A549 (cell line): ENCODE measurements at regions not wholly inside any gene's neighbourhood (a gene's known extent, or its start where the extent isn't known, plus 50 kb on each side); places are given as distances from the start of the nearest gene placed in this dataset.

Experiments
- BCL3 ChIP-seq: fragments of >200 bp; sonication (Bioruptor Twin); formaldehyde crosslinking; IDR thresholded peaks from 3 replicates; pipeline ENCODE4 v1.6.1; 2016
- CEBPB ChIP-seq, 2 experiments: fragments of >200 bp in 1 of 2; sonication (Bioruptor Twin) in 1 of 2; formaldehyde crosslinking in 1 of 2; IDR thresholded peaks; 2 replicates each; pipeline ENCODE4 v1.6.1; 2012 to 2016
- CTCF ChIP-seq: fragments of >200 bp; sonication (Bioruptor Twin); formaldehyde crosslinking; IDR thresholded peaks from 3 replicates; pipeline ENCODE4 v1.5.1; 2016
- FOSL2 ChIP-seq, 2 experiments: fragments of 450-650 bp in 1 of 2; fragments of >200 bp in 1 of 2; sonication (Bioruptor Twin) in 1 of 2; formaldehyde crosslinking; IDR thresholded peaks; 2 replicates each; pipeline versions ENCODE4 v1.5.0 to v1.6.1; 2016 to 2020; ENCODE audit warnings: mild to moderate bottlenecking in 1 of 2, moderate library complexity in 1 of 2
- JUN ChIP-seq, 2 experiments: fragments of >200 bp; sonication (Bioruptor Twin); formaldehyde crosslinking; IDR thresholded peaks; 2 replicates in 1 of 2; 3 replicates in 1 of 2; pipeline ENCODE4 v1.6.1; 2016 to 2017
- KDM1A ChIP-seq: fragments of 200-600 bp; sonication (generic); IDR thresholded peaks from 2 replicates; pipeline ENCODE4 v1.6.1; 2016; ENCODE audit warnings: low read depth, mild to moderate bottlenecking
- NR3C1 ChIP-seq: fragments of >200 bp; sonication (Bioruptor Twin); formaldehyde crosslinking; IDR thresholded peaks from 3 replicates; pipeline ENCODE4 v1.6.1; 2017
- POLR2A ChIP-seq: IDR thresholded peaks from 2 replicates; pipeline ENCODE4 v1.6.1; 2012; ENCODE audit warnings: mild to moderate bottlenecking, low read length
- RAD21 ChIP-seq, 2 experiments: fragments of >200 bp in 1 of 2; sonication (Bioruptor Twin) in 1 of 2; formaldehyde crosslinking in 1 of 2; IDR thresholded peaks in 1 of 2; conservative IDR thresholded peaks in 1 of 2; 2 replicates in 1 of 2; 3 replicates in 1 of 2; pipeline ENCODE4 v1.6.1; 2012 to 2018; ENCODE audit warnings: inconsistent platforms in 1 of 2
- RCOR1 ChIP-seq: fragments of 150-350 bp; IDR thresholded peaks from 2 replicates; pipeline ENCODE4 v1.6.1; 2014; ENCODE audit warnings: antibody characterized with exemption, low read length, low read depth
- SMC3 ChIP-seq: fragments of >200 bp; sonication (Bioruptor Twin); formaldehyde crosslinking; IDR thresholded peaks from 3 replicates; pipeline ENCODE4 v1.6.1; 2018; ENCODE audit warnings: inconsistent platforms
- ZSCAN20 ChIP-seq: fragments of 250-450 bp; sonication (Bioruptor Pico); IDR thresholded peaks from 2 replicates; pipeline ENCODE4 v1.8.0; 2022; ENCODE audit warnings: mild to moderate bottlenecking, moderate library complexity

- no peak for TF ChIP-seq CTCF
- no peak for TF ChIP-seq POLR2A
- no peak for TF ChIP-seq JUN (IDR thresholded peaks at IDR 0.05)
- no peak for TF ChIP-seq RCOR1
- no peak for TF ChIP-seq FOSL2 (IDR thresholded peaks at IDR 0.05)
- no peak for TF ChIP-seq FOSL2 (CRISPR knock-in tag; IDR thresholded peaks at IDR 0.05)
- no peak for TF ChIP-seq NR3C1
- TF ChIP-seq KDM1A: no peak
- no peak for TF ChIP-seq ZSCAN20 (CRISPR knock-in tag)
- TF ChIP-seq RAD21 (conservative IDR thresholded peaks at IDR 0.05 in 1 of 2, IDR thresholded peaks at IDR 0.05 in 1 of 2): no peak
- TF ChIP-seq BCL3: no peak
- no peak for TF ChIP-seq CEBPB (IDR thresholded peaks at IDR 0.05)
- TF ChIP-seq SMC3: no peak
Measured at GRCh38 chr3:177981576-177981975, 554.7 kb upstream of the KCNMB2 start.
